GM23338 (cell line): ENCODE measurements at regions not wholly inside any gene's neighbourhood (a gene's known extent, or its start where the extent isn't known, plus 50 kb on each side); places are given as distances from the start of the nearest gene placed in this dataset.

ENCODE experiments used
- ATAC-seq: fragments of 200-7000 bp; cut with Tn5 transposase; 3 replicates; pipeline ENCODE4 v1.9.1; 2020
- DNase-seq: peaks from one replicate; pipeline ENCODE4 v3.0.0-alpha.2; 2015; ENCODE audit warnings: low spot score
- H2AFZ ChIP-seq: fragments of 200-600 bp; sonication (generic); 2 replicates; pipeline ENCODE4 v1.8.0; 2016; ENCODE audit warnings: antibody characterized with exemption, mild to moderate bottlenecking, moderate library complexity
- H3F3A ChIP-seq: fragments of 200-600 bp; sonication (generic); replicated peaks from 2 replicates; pipeline ENCODE4 v1.8.0; 2017; ENCODE audit warnings: antibody characterized with exemption, mixed run types, low read depth
- H3K27ac ChIP-seq: fragments of 200-600 bp; sonication (generic); 2 replicates; pipeline ENCODE4 v1.6.1; 2016; ENCODE audit warnings: low read depth
- H3K27me3 ChIP-seq: fragments of 200-600 bp; sonication (generic); 2 replicates; pipeline ENCODE4 v1.8.0; 2016; ENCODE audit warnings: mild to moderate bottlenecking, mixed run types, moderate library complexity; ENCODE audit not compliant: insufficient read depth
- H3K36me3 ChIP-seq: fragments of 200-600 bp; sonication (generic); 2 replicates; pipeline ENCODE4 v1.8.0; 2016; ENCODE audit warnings: mild to moderate bottlenecking; ENCODE audit not compliant: insufficient read depth
- H3K4me1 ChIP-seq: fragments of 200-600 bp; sonication (generic); 2 replicates; pipeline ENCODE4 v1.8.0; 2016; ENCODE audit warnings: mild to moderate bottlenecking, moderate library complexity; ENCODE audit not compliant: insufficient read depth
- H3K4me2 ChIP-seq: fragments of 200-600 bp; sonication (generic); 2 replicates; pipeline ENCODE4 v1.7.1; 2017; ENCODE audit warnings: mixed run types
- H3K4me3 ChIP-seq: fragments of 200-600 bp; sonication (generic); 2 replicates; pipeline ENCODE4 v1.6.1; 2016; ENCODE audit warnings: mixed run types
- H3K79me2 ChIP-seq: fragments of 200-600 bp; sonication (generic); replicated peaks from 2 replicates; pipeline ENCODE4 v1.8.0; 2017; ENCODE audit warnings: mild to moderate bottlenecking; ENCODE audit not compliant: insufficient read depth
- H3K9me2 ChIP-seq: fragments of 200-600 bp; sonication (generic); 2 replicates; pipeline ENCODE4 v1.8.0; 2017; ENCODE audit not compliant: insufficient read depth
- H4K20me1 ChIP-seq: fragments of 200-600 bp; sonication (generic); replicated peaks from 2 replicates; pipeline ENCODE4 v1.8.0; 2017; ENCODE audit warnings: mild to moderate bottlenecking; ENCODE audit not compliant: insufficient read depth
- H3K27ac Mint-ChIP-seq: 2 replicates; pipeline ENCODE4 v1.8.0; 2020; ENCODE audit warnings: inconsistent platforms, mild to moderate bottlenecking, moderate library complexity, mixed read lengths
- H3K27me3 Mint-ChIP-seq: 3 replicates; pipeline ENCODE4 v1.8.0; 2022; ENCODE audit warnings: low read depth, mild to moderate bottlenecking, moderate library complexity, mixed read lengths, inconsistent platforms; ENCODE audit not compliant: insufficient read depth, poor library complexity
- H3K36me3 Mint-ChIP-seq: 3 replicates; pipeline ENCODE4 v1.8.0; 2021; ENCODE audit warnings: low read depth, mild to moderate bottlenecking, inconsistent platforms, moderate library complexity, mixed read lengths
- H3K4me1 Mint-ChIP-seq: 3 replicates; pipeline ENCODE4 v1.8.0; 2020; ENCODE audit warnings: mild to moderate bottlenecking, inconsistent platforms, mixed read lengths
- H3K4me3 Mint-ChIP-seq: 3 replicates; pipeline ENCODE4 v1.8.0; 2021; ENCODE audit warnings: moderate library complexity, mild to moderate bottlenecking, inconsistent platforms, mixed read lengths
- H3K9me3 Mint-ChIP-seq: 3 replicates; pipeline ENCODE4 v1.8.0; 2020; ENCODE audit warnings: moderate library complexity, mild to moderate bottlenecking, inconsistent platforms, mixed read lengths
- CREB1 ChIP-seq: fragments of 250-450 bp; sonication (Bioruptor Pico); IDR thresholded peaks from 2 replicates; pipeline ENCODE4 v1.5.0; 2020; ENCODE audit warnings: low read depth, mild to moderate bottlenecking, moderate library complexity
- CTCF ChIP-seq, 2 experiments: fragments of 200-600 bp in 1 of 2; sonication (generic) in 1 of 2; conservative IDR thresholded peaks; 2 replicates each; pipeline versions ENCODE4 v1.5.1 to v1.6.1; 2016 to 2017; ENCODE audit warnings: antibody characterized with exemption in 2 of 2, low read depth in 2 of 2, mild to moderate bottlenecking in 2 of 2, moderate library complexity in 1 of 2
- ETS1 ChIP-seq: IDR thresholded peaks from 2 replicates; pipeline ENCODE4 v1.6.1; 2016; ENCODE audit warnings: antibody characterized with exemption
- EZH2 ChIP-seq: fragments of 200-600 bp; sonication (generic); IDR thresholded peaks from one replicate; pipeline ENCODE4 v1.8.0; 2017; ENCODE audit warnings: antibody characterized with exemption, mild to moderate bottlenecking, low read depth; ENCODE audit not compliant: unreplicated experiment
- EZH2phosphoT487 ChIP-seq: fragments of 200-600 bp; sonication (generic); IDR thresholded peaks from one replicate; pipeline ENCODE4 v1.8.1; 2018; ENCODE audit warnings: antibody characterized with exemption; ENCODE audit not compliant: unreplicated experiment
- NANOG ChIP-seq: IDR thresholded peaks from 2 replicates; pipeline ENCODE4 v1.6.1; 2016; ENCODE audit warnings: antibody characterized with exemption, borderline replicate concordance
- POLR2AphosphoS5 ChIP-seq: IDR thresholded peaks from 2 replicates; pipeline ENCODE4 v1.6.1; 2016; ENCODE audit warnings: antibody characterized with exemption, low read depth
- REST ChIP-seq: IDR thresholded peaks from one replicate; pipeline ENCODE4 v1.6.1; 2018; ENCODE audit warnings: antibody characterized with exemption; ENCODE audit not compliant: unreplicated experiment
- STAT1 ChIP-seq: IDR thresholded peaks from one replicate; pipeline ENCODE4 v1.6.1; 2016; ENCODE audit warnings: antibody characterized with exemption; ENCODE audit not compliant: unreplicated experiment
- ZNF114 ChIP-seq: fragments of 250-450 bp; sonication (Bioruptor Pico); IDR thresholded peaks from 2 replicates; pipeline ENCODE4 v1.5.0; 2020; ENCODE audit warnings: mild to moderate bottlenecking, moderate library complexity
- ZNF331 ChIP-seq: fragments of 250-450 bp; sonication (Bioruptor Pico); IDR thresholded peaks from 2 replicates; pipeline ENCODE4 v1.5.0; 2020; ENCODE audit warnings: low read depth, mild to moderate bottlenecking, moderate library complexity

GRCh38 chrY:9226409-9226808, 110.9 kb upstream of the TSPY4 start (continued):
- TF ChIP-seq ZNF331 (CRISPR knock-in tag) (no peak), REST (no peak), CREB1 (CRISPR knock-in tag) (no peak), ETS1 (no peak), ZNF114 (CRISPR knock-in tag) (no peak), STAT1 (no peak), CTCF (conservative IDR thresholded peaks at IDR 0.05; ENCODE audit: low read depth in 2 of 2) (no peak), EZH2 (no peak), NANOG (no peak), POLR2AphosphoS5 (no peak), EZH2phosphoT487 (no peak)

- no peaks in the 10 kb centered on the region for H4K20me1 ChIP-seq
- H3K4me3 Mint-ChIP-seq, result no peak overlapping the region
- no peak overlapping the region for H3K4me2 ChIP-seq
- H2AFZ ChIP-seq, result no peak overlapping the region
- H3K79me2 ChIP-seq, result no peaks in the 10 kb centered on the region
- H3K4me1 Mint-ChIP-seq, result no peaks in the 10 kb centered on the region
- H3K36me3 Mint-ChIP-seq, result no peaks in the 10 kb centered on the region; the same call in 2 of the 3 replicates
- no peaks in the 10 kb centered on the region for H3K27me3 Mint-ChIP-seq
- no peak overlapping the region for H3K27ac Mint-ChIP-seq
- H3K27ac ChIP-seq, result no peak overlapping the region
- no peaks in the 10 kb centered on the region for H3F3A ChIP-seq
- H3K4me3 ChIP-seq, result no peak overlapping the region
- H3K36me3 ChIP-seq, result no peaks in the 10 kb centered on the region
- H3K9me3 Mint-ChIP-seq, result peaks cover 73% of the 10 kb centered on the region
- no peaks in the 10 kb centered on the region for H3K9me2 ChIP-seq
- DNase-seq, result no peak
- ATAC-seq, result no peak
- H3K27me3 ChIP-seq, result no peaks in the 10 kb centered on the region
- H3K4me1 ChIP-seq, result no peaks in the 10 kb centered on the region
- TF ChIP-seq ZNF114 (CRISPR knock-in tag), result no peak
- no peak for TF ChIP-seq POLR2AphosphoS5
- TF ChIP-seq CREB1 (CRISPR knock-in tag), result no peak
- TF ChIP-seq ETS1, result no peak
- no peak for TF ChIP-seq NANOG
- no peak for TF ChIP-seq ZNF331 (CRISPR knock-in tag)
- TF ChIP-seq STAT1, result no peak
- no peak for TF ChIP-seq EZH2phosphoT487
- no peak for TF ChIP-seq REST
These were observed 80.0 kb upstream of the TSPY4 start for GRCh38 chrY:9257255-9257654.
